ENCODE measurements at regions not wholly inside any gene's neighbourhood (a gene's known extent, or its start where the extent isn't known, plus 50 kb on each side); places are given as distances from the start of the nearest gene placed in this dataset.

- DNase-seq (ENCODE audit: low spot score), result no peak
- H3K27me3 Mint-ChIP-seq (ENCODE audit: low read depth), result peaks cover 24% of the 10 kb centered on the region
- H3K4me1 Mint-ChIP-seq, result peaks cover 17% of the 10 kb centered on the region
- no peak overlapping the region for H3K27ac Mint-ChIP-seq
- TF ChIP-seq PRDM15 (CRISPR knock-in tag; IDR thresholded peaks at IDR 0.05) (no peak), ZNF138 (CRISPR knock-in tag; conservative IDR thresholded peaks at IDR 0.05) (no peak), SMAD3 (CRISPR knock-in tag; IDR thresholded peaks at IDR 0.05; ENCODE audit: borderline replicate concordance) (no peak), NR3C1 (CRISPR knock-in tag; conservative IDR thresholded peaks at IDR 0.05; ENCODE audit: low read depth) (no peak), STAT6 (CRISPR knock-in tag; conservative IDR thresholded peaks at IDR 0.05; ENCODE audit: low read depth) (no peak), CBFB (CRISPR knock-in tag; IDR thresholded peaks at IDR 0.05; ENCODE audit: low read depth) (no peak), AFF4 (CRISPR knock-in tag; IDR thresholded peaks at IDR 0.05; ENCODE audit: borderline replicate concordance) (no peak), ATF3 (CRISPR knock-in tag; conservative IDR thresholded peaks at IDR 0.05) (no peak), PREB (CRISPR knock-in tag; IDR thresholded peaks at IDR 0.05; ENCODE audit: borderline replicate concordance) (no peak), NFE2L1 (CRISPR knock-in tag; IDR thresholded peaks at IDR 0.05) (no peak)
- ChIA-PET POLR2A (interaction anchor here (0.6 to 1.0 kb wide), 3 partner anchors 49 to 440 kb away, joined by 3 to 8 read pairs (median 6); partner anchors contain the start of genes DNAI7 and ETFRF1), CTCF (interaction anchor here (0.5 to 2.4 kb wide), 28 partner anchors 9 to 396 kb away, joined by 3 to 13 read pairs (median 4); partner anchors contain the start of genes DNAI7 and ETFRF1)
- no peaks in the 10 kb centered on the region for H3K9me3 Mint-ChIP-seq
- H3K4me3 Mint-ChIP-seq, result no peak overlapping the region
- no peak for ATAC-seq
- H3K36me3 Mint-ChIP-seq, result no peaks in the 10 kb centered on the region
These were observed 137.0 kb upstream of the KRAS start for GRCh38 chr12:25387732-25388050.
